IMR-90 (cell line): ENCODE measurements at regions not wholly inside any gene's neighbourhood (a gene's known extent, or its start where the extent isn't known, plus 50 kb on each side); places are given as distances from the start of the nearest gene placed in this dataset.

ENCODE experiments used
- ATAC-seq: fragments of 200-7000 bp; cut with Tn5 transposase; 2 replicates; pipeline ENCODE4 v1.9.1; 2020; ENCODE audit warnings: low read depth, mild to moderate bottlenecking, moderate library complexity
- BruUV-seq: library from RNA; stranded (reverse); fragments of 400-500 nt; replicated peaks from 2 replicates; lab custom pipeline; 2021; lab: Mats Ljungman, UMichigan
- CTCF ChIA-PET: fragments of 300-600 bp; formaldehyde crosslinking; extraction: SDS; loops from one replicate; lab custom pipeline; 2021; ENCODE audit warnings: antibody characterized with exemption; lab: Yijun Ruan, JAX
- POLR2A ChIA-PET: fragments of 300-600 bp; sonication (Branson Sonifier 250); formaldehyde crosslinking; loops from one replicate; lab custom pipeline; 2022; ENCODE audit warnings: antibody characterized with exemption; ENCODE audit not compliant: unreplicated experiment; lab: Charles Lee
- DNase-seq: peaks from one replicate; pipeline ENCODE4 v3.0.0; 2013
- H2AFZ ChIP-seq: replicated peaks from 2 replicates; pipeline ENCODE3; 2013; ENCODE audit warnings: low read length, mild to moderate bottlenecking; ENCODE audit not compliant: poor library complexity
- H2AK5ac ChIP-seq: 2 replicates; pipeline ENCODE4 v1.6.1; 2013; ENCODE audit warnings: low read depth, low read length, inconsistent platforms
- H2AK9ac ChIP-seq: replicated peaks from 2 replicates; pipeline ENCODE3; 2013; ENCODE audit warnings: mild to moderate bottlenecking, low read depth, low read length, moderate library complexity; ENCODE audit not compliant: poor library complexity
- H2BK120ac ChIP-seq: 2 replicates; pipeline ENCODE4 v1.6.1; 2013; ENCODE audit warnings: low read depth, low read length, inconsistent platforms
- H2BK15ac ChIP-seq: 3 replicates; pipeline ENCODE4 v1.6.1; 2013; ENCODE audit warnings: low read depth, low read length, inconsistent platforms
- H2BK20ac ChIP-seq: 2 replicates; pipeline ENCODE4 v1.6.1; 2013; ENCODE audit warnings: low read depth, mild to moderate bottlenecking, inconsistent platforms, low read length, moderate library complexity
- H2BK5ac ChIP-seq: 2 replicates; pipeline ENCODE4 v1.6.1; 2013; ENCODE audit warnings: mild to moderate bottlenecking, low read depth, low read length, inconsistent platforms; ENCODE audit not compliant: poor library complexity, severe bottlenecking
- H3K14ac ChIP-seq: replicated peaks from 2 replicates; pipeline ENCODE4 v1.6.1; 2013; ENCODE audit warnings: low read depth, low read length, inconsistent platforms
- H3K18ac ChIP-seq: 2 replicates; pipeline ENCODE4 v1.6.1; 2013; ENCODE audit warnings: low read depth, low read length, control low read depth
- H3K23ac ChIP-seq: 2 replicates; pipeline ENCODE4 v1.6.1; 2013; ENCODE audit warnings: low read depth, low read length, inconsistent platforms
- H3K27ac ChIP-seq: 2 replicates; pipeline ENCODE4 v1.5.1; 2013; ENCODE audit warnings: mild to moderate bottlenecking, control low read depth, low read length; ENCODE audit not compliant: insufficient read depth
- H3K27me3 ChIP-seq: 2 replicates; pipeline ENCODE4 v1.6.1; 2013; ENCODE audit warnings: low read length; ENCODE audit not compliant: control insufficient read depth, insufficient read depth
- H3K36me3 ChIP-seq: 2 replicates; pipeline ENCODE4 v1.6.1; 2013; ENCODE audit warnings: low read length, mixed read lengths; ENCODE audit not compliant: control insufficient read depth, insufficient read depth
- H3K4ac ChIP-seq: 2 replicates; pipeline ENCODE4 v1.6.1; 2013; ENCODE audit warnings: low read depth, low read length, inconsistent platforms
- H3K4me1 ChIP-seq: 2 replicates; pipeline ENCODE4 v1.6.1; 2013; ENCODE audit warnings: low read length, mixed read lengths; ENCODE audit not compliant: control insufficient read depth, insufficient read depth
- H3K4me2 ChIP-seq: 2 replicates; pipeline ENCODE4 v1.6.1; 2013; ENCODE audit warnings: low read depth, mild to moderate bottlenecking, control low read depth, low read length, moderate library complexity
- H3K4me3 ChIP-seq: 2 replicates; pipeline ENCODE4 v1.5.1; 2013; ENCODE audit warnings: low read depth, mild to moderate bottlenecking, control low read depth, low read length, moderate library complexity; ENCODE audit not compliant: insufficient read depth
- H3K56ac ChIP-seq: 2 replicates; pipeline ENCODE4 v1.6.1; 2013; ENCODE audit warnings: low read length, inconsistent platforms; ENCODE audit not compliant: insufficient read depth; ENCODE audit errors: extremely low read depth
- H3K79me1 ChIP-seq, 2 experiments: 2 replicates each; pipeline ENCODE4 v1.6.1; 2013; ENCODE audit warnings: low read length in 2 of 2, inconsistent platforms in 1 of 2, low read depth in 1 of 2
- H3K9ac ChIP-seq: 2 replicates; pipeline ENCODE4 v1.6.1; 2013; ENCODE audit warnings: low read depth, low read length, control low read depth
- H3K9me1 ChIP-seq: 2 replicates; pipeline ENCODE4 v1.6.1; 2013; ENCODE audit warnings: low read length, inconsistent platforms; ENCODE audit not compliant: insufficient read depth
- H3K9me3 ChIP-seq: 2 replicates; pipeline ENCODE4 v1.6.1; 2013; ENCODE audit warnings: low read length; ENCODE audit not compliant: control insufficient read depth, insufficient read depth
- H4K20me1 ChIP-seq: 2 replicates; pipeline ENCODE4 v1.6.1; 2013; ENCODE audit warnings: low read length, inconsistent platforms; ENCODE audit not compliant: insufficient read depth
- H4K5ac ChIP-seq: 2 replicates; pipeline ENCODE4 v1.6.1; 2013; ENCODE audit warnings: mild to moderate bottlenecking, low read depth, low read length, control low read depth
- H4K8ac ChIP-seq, 2 experiments: 2 replicates each; pipeline ENCODE4 v1.6.1; 2013; ENCODE audit warnings: low read depth in 2 of 2, low read length in 2 of 2, control low read depth in 1 of 2, inconsistent platforms in 1 of 2
- H4K91ac ChIP-seq: 2 replicates; pipeline ENCODE4 v1.6.1; 2013; ENCODE audit warnings: low read depth, low read length, inconsistent platforms; ENCODE audit not compliant: insufficient read depth
- BHLHE40 ChIP-seq: fragments of 150-350 bp; IDR thresholded peaks from 2 replicates; pipeline ENCODE4 v1.6.1; 2016; ENCODE audit warnings: mild to moderate bottlenecking, low read depth, low read length
- CEBPB ChIP-seq: IDR thresholded peaks from 2 replicates; pipeline ENCODE4 v1.6.1; 2012; ENCODE audit warnings: low read depth, low read length, improper control_type of control experiment
- CHD1 ChIP-seq: IDR thresholded peaks from 2 replicates; pipeline ENCODE4 v1.6.1; 2012; ENCODE audit warnings: low read depth, low read length, improper control_type of control experiment
- FOS ChIP-seq: fragments of 150-350 bp; IDR thresholded peaks from 2 replicates; pipeline ENCODE4 v1.6.1; 2016; ENCODE audit warnings: low read depth, low read length
- MAFK ChIP-seq: IDR thresholded peaks from 2 replicates; pipeline ENCODE4 v1.6.1; 2012; ENCODE audit warnings: low read depth, low read length, improper control_type of control experiment
- MAZ ChIP-seq: IDR thresholded peaks from 2 replicates; pipeline ENCODE4 v1.6.1; 2012; ENCODE audit warnings: low read depth, mild to moderate bottlenecking, low read length, improper control_type of control experiment, moderate library complexity, borderline replicate concordance
- MXI1 ChIP-seq: IDR thresholded peaks from 2 replicates; pipeline ENCODE4 v1.6.1; 2012; ENCODE audit warnings: low read depth, mild to moderate bottlenecking, low read length, moderate library complexity, borderline replicate concordance
- NFE2L2 ChIP-seq: fragments of 150-350 bp; IDR thresholded peaks from 2 replicates; pipeline ENCODE4 v1.6.1; 2016; ENCODE audit warnings: low read depth, mild to moderate bottlenecking, low read length
- POLR2A ChIP-seq: IDR thresholded peaks from 2 replicates; pipeline ENCODE4 v1.6.1; 2012; ENCODE audit warnings: mild to moderate bottlenecking, low read depth, low read length
- RAD21 ChIP-seq: IDR thresholded peaks from 2 replicates; pipeline ENCODE4 v1.6.1; 2012; ENCODE audit warnings: low read length, improper control_type of control experiment
- RCOR1 ChIP-seq: IDR thresholded peaks from 2 replicates; pipeline ENCODE4 v1.6.1; 2012; ENCODE audit warnings: mild to moderate bottlenecking, low read length, improper control_type of control experiment; ENCODE audit not compliant: insufficient replicate concordance
- RFX5 ChIP-seq: IDR thresholded peaks from 2 replicates; pipeline ENCODE4 v1.8.0; 2012; ENCODE audit warnings: low read depth, mild to moderate bottlenecking, low read length, moderate library complexity
- WGBS, 2 experiments: methylation state at CpG; one replicate each; pipeline versions ENCODE4 v1.1.5 to v1.1.7; 2013; ENCODE audit warnings: missing lambda C conversion rate in 2 of 2; ENCODE audit not compliant: insufficient read length in 1 of 2; ENCODE audit errors: extremely low coverage in 2 of 2; 5-methylcytosine and 5-hydroxymethylcytosine counted together
- dilution Hi-C: fragments of 300-500 bp; cut with HindIII; formaldehyde crosslinking; loops from one replicate; pipeline ENCODE4 v1.14.3; 2018; ENCODE audit warnings: low sequenced_read_pairs; ENCODE audit not compliant: unreplicated experiment
- in situ Hi-C: fragments of 300-500 bp; cut with MboI; formaldehyde crosslinking; loops from 3 replicates; pipeline ENCODE4 v1.14.3; 2019; ENCODE audit warnings: low sequenced_read_pairs, inconsistent platforms, mixed read lengths
- intact Hi-C: fragments of 100-400 bp; cut with micrococcal nuclease; formaldehyde crosslinking; loops from 2 replicates; pipeline ENCODE4 v1.10.0; 2022
- TF ChIP-seq, protein P1 (sequence below): conservative IDR thresholded peaks from 2 replicates; pipeline ENCODE4 v1.5.1; 2012; ENCODE audit warnings: mild to moderate bottlenecking, low read depth, low read length, improper control_type of control experiment
- TF ChIP-seq, protein P2 (sequence below): fragments of 150-350 bp; IDR thresholded peaks from 2 replicates; pipeline ENCODE4 v1.6.1; 2016; ENCODE audit warnings: low read depth, mild to moderate bottlenecking, low read length, moderate library complexity, borderline replicate concordance

DNA sequence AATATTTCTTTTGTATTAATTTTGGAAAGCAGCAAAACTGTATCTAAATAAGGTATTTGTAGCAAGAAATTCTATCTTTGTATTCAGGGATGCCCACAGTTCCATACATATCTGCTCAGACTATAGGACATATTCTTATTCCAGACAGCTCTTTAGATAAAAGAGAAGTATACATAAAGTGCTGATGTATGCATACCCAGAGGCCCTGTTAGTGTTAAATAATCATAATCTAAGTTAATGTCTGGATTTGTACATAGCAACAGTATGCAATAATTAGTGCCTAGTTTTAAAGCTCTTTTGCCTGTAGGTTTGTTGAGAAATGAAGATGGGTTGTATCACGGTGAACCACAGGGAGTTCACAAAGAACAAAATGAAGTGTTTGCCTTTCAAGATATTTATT, 428.0 kb upstream of the RGPD4 start:
- no peak overlapping the region for H3K56ac ChIP-seq
- H2BK120ac ChIP-seq: no peak overlapping the region
- H3K27ac ChIP-seq: no peak overlapping the region
- dilution Hi-C loops: no loop called here
- no peaks in the 10 kb centered on the region for H3K36me3 ChIP-seq
- H2AK9ac ChIP-seq: no peak overlapping the region
- H2AK5ac ChIP-seq: no peak overlapping the region
- H3K79me1 ChIP-seq: no peaks in the 10 kb centered on the region
- ChIA-PET POLR2A (no interaction called here), CTCF (no interaction called here)
- H3K9ac ChIP-seq: no peak overlapping the region
- no peak overlapping the region for H4K8ac ChIP-seq
- H3K27me3 ChIP-seq: no peaks in the 10 kb centered on the region
- DNase-seq: no peak
- no peak overlapping the region for H3K4me2 ChIP-seq
- no peak overlapping the region for H3K23ac ChIP-seq
- H2BK15ac ChIP-seq: no peak overlapping the region
- no peak for ATAC-seq
- in situ Hi-C loops: no loop called here
- H2AFZ ChIP-seq: no peak overlapping the region
- intact Hi-C loops: no loop called here
- H2BK5ac ChIP-seq: no peak overlapping the region
- H3K9me1 ChIP-seq: no peaks in the 10 kb centered on the region
- H3K18ac ChIP-seq: no peak overlapping the region
- H4K91ac ChIP-seq: no peak overlapping the region
- H2BK20ac ChIP-seq: no peak overlapping the region
- TF ChIP-seq CHD1 (no peak), RAD21 (no peak), NFE2L2 (no peak), MAZ (no peak), FOS (no peak), RCOR1 (no peak), CEBPB (no peak), MXI1 (no peak), BHLHE40 (no peak), RFX5 (no peak), POLR2A (no peak), MAFK (no peak; the same call in 1 of the 2 replicates)
- TF ChIP-seq, protein P1, sequence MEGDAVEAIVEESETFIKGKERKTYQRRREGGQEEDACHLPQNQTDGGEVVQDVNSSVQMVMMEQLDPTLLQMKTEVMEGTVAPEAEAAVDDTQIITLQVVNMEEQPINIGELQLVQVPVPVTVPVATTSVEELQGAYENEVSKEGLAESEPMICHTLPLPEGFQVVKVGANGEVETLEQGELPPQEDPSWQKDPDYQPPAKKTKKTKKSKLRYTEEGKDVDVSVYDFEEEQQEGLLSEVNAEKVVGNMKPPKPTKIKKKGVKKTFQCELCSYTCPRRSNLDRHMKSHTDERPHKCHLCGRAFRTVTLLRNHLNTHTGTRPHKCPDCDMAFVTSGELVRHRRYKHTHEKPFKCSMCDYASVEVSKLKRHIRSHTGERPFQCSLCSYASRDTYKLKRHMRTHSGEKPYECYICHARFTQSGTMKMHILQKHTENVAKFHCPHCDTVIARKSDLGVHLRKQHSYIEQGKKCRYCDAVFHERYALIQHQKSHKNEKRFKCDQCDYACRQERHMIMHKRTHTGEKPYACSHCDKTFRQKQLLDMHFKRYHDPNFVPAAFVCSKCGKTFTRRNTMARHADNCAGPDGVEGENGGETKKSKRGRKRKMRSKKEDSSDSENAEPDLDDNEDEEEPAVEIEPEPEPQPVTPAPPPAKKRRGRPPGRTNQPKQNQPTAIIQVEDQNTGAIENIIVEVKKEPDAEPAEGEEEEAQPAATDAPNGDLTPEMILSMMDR: no peak
- TF ChIP-seq, protein P2, sequence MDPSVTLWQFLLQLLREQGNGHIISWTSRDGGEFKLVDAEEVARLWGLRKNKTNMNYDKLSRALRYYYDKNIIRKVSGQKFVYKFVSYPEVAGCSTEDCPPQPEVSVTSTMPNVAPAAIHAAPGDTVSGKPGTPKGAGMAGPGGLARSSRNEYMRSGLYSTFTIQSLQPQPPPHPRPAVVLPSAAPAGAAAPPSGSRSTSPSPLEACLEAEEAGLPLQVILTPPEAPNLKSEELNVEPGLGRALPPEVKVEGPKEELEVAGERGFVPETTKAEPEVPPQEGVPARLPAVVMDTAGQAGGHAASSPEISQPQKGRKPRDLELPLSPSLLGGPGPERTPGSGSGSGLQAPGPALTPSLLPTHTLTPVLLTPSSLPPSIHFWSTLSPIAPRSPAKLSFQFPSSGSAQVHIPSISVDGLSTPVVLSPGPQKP: no peak
- H3K4ac ChIP-seq: no peak overlapping the region
- H3K4me1 ChIP-seq: no peaks in the 10 kb centered on the region
- BruUV-seq: no TSS peak
- H3K9me3 ChIP-seq: no peaks in the 10 kb centered on the region
- no peak overlapping the region for H4K5ac ChIP-seq
- no peak overlapping the region for H3K4me3 ChIP-seq
- WGBS, 2 experiments: no CpG with 5 or more reads among the region's 1 CpG
- H4K20me1 ChIP-seq: no peaks in the 10 kb centered on the region
- no peak overlapping the region for H3K14ac ChIP-seq
